Ovary (tissue), 3 donors: ENCODE measurements at regions not wholly inside any gene's neighbourhood (a gene's known extent, or its start where the extent isn't known, plus 50 kb on each side); places are given as distances from the start of the nearest gene placed in this dataset.

Experiments
- EP300 ChIP-seq: sonication (generic); formaldehyde crosslinking; IDR thresholded peaks from one replicate; pipeline ENCODE4 v1.6.1; 2017; ENCODE audit warnings: antibody characterized with exemption
- POLR2A ChIP-seq: fragments of 450-650 bp; IDR thresholded peaks from one replicate; pipeline ENCODE4 v1.6.1; 2017; ENCODE audit warnings: antibody characterized with exemption, mild to moderate bottlenecking, moderate library complexity
- TF ChIP-seq, protein P1 (sequence below), 3 donors: fragments of 450-650 bp in 2 of 3; fragments of 200-600 bp in 1 of 3; IDR thresholded peaks; one replicate each; pipeline versions ENCODE4 v1.5.1 to v1.8.0; 2016 to 2022; ENCODE audit warnings: antibody characterized with exemption in 3 of 3, mild to moderate bottlenecking in 1 of 3
- donor health status: DM: no; HTN: no; CAD: no.

DNA sequence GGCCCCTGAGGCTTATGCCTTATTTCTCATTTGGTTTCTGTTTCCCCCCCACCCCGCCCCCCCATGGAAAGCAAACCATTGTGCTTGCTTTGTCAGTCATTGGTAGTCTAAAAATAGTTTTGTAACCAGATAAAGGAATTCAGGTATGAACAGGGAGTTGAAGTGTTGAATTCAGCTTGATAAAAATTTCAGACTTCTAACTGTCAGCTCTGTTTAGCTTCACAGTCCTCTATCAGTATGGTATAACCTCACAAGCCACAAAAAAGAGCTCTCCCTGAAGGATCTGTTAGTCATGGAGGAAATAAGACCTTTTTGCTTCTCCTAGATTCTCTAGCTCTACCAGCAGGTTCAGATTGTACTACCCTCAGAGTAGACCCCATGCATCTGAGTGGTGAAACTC is 378.1 kb downstream of the TMEM38B start:
- TF ChIP-seq, protein P1, sequence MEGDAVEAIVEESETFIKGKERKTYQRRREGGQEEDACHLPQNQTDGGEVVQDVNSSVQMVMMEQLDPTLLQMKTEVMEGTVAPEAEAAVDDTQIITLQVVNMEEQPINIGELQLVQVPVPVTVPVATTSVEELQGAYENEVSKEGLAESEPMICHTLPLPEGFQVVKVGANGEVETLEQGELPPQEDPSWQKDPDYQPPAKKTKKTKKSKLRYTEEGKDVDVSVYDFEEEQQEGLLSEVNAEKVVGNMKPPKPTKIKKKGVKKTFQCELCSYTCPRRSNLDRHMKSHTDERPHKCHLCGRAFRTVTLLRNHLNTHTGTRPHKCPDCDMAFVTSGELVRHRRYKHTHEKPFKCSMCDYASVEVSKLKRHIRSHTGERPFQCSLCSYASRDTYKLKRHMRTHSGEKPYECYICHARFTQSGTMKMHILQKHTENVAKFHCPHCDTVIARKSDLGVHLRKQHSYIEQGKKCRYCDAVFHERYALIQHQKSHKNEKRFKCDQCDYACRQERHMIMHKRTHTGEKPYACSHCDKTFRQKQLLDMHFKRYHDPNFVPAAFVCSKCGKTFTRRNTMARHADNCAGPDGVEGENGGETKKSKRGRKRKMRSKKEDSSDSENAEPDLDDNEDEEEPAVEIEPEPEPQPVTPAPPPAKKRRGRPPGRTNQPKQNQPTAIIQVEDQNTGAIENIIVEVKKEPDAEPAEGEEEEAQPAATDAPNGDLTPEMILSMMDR (IDR thresholded peaks at IDR 0.05): no peak
- no peak for TF ChIP-seq POLR2A
- no peak for TF ChIP-seq EP300
